K562 (cell line): ENCODE measurements at regions not wholly inside any gene's neighbourhood (a gene's known extent, or its start where the extent isn't known, plus 50 kb on each side); places are given as distances from the start of the nearest gene placed in this dataset.

Experiments used
- ATAC-seq: fragments of 200-7000 bp; cut with Tn5 transposase; 3 replicates; pipeline ENCODE4 v1.9.1; 2020; ENCODE audit warnings: moderate library complexity
- BruUV-seq: library from RNA; stranded (reverse); fragments of 400-500 nt; replicated peaks from 2 replicates; lab custom pipeline; 2021; lab: Mats Ljungman, UMichigan
- CTCF ChIA-PET: fragments of 300-600 bp; formaldehyde crosslinking; extraction: SDS; loops from one replicate; lab custom pipeline; 2021; ENCODE audit warnings: low intra/inter-chr PET ratio; lab: Yijun Ruan, JAX
- POLR2A ChIA-PET: fragments of 300-600, 350-650 bp; sonication (Branson Sonifier 250); formaldehyde crosslinking; extraction: SDS; loops from one replicate; lab custom pipeline; 2021; ENCODE audit warnings: antibody characterized with exemption, inconsistent platforms; lab: Yijun Ruan, JAX
- DNase-seq, 4 experiments: peaks; one replicate each; pipeline versions ENCODE4 v3.0.0 to v3.0.0-alpha.2; 2011 to 2018; ENCODE audit warnings: low spot score in 3 of 4, mixed read lengths in 3 of 4; ENCODE audit errors: extremely low read depth in 1 of 4
- FAIRE-seq: peaks from 2 replicates; lab custom pipeline; 2011; peaks lifted over from hg19 to GRCh38; lab: Jason Lieb, UNC
- H2AFZ ChIP-seq: 2 replicates; pipeline ENCODE4 v1.6.0; 2011; ENCODE audit warnings: low read depth, low read length, control low read depth, inconsistent platforms
- H3K27ac ChIP-seq: fragments of 200-600 bp; 3 replicates; pipeline ENCODE4 v1.8.0; 2011; ENCODE audit warnings: low read depth, mild to moderate bottlenecking, control low read depth, inconsistent platforms, low read length, moderate library complexity, mixed read lengths; ENCODE audit errors: extremely low read depth
- H3K27me3 ChIP-seq, 2 experiments: fragments of 300-600 bp in 1 of 2; 2 replicates in 1 of 2; 3 replicates in 1 of 2; pipeline versions ENCODE4 v1.6.0 to v1.8.0; 2011; ENCODE audit warnings: inconsistent platforms in 2 of 2, low read length in 2 of 2, mild to moderate bottlenecking in 1 of 2, mixed read lengths in 1 of 2, moderate library complexity in 1 of 2; ENCODE audit not compliant: control insufficient read depth in 2 of 2, insufficient read depth in 2 of 2
- H3K36me3 ChIP-seq: fragments of 300-600 bp; 3 replicates; pipeline ENCODE4 v1.8.0; 2011; ENCODE audit warnings: mild to moderate bottlenecking, low read length, inconsistent platforms; ENCODE audit not compliant: control insufficient read depth, insufficient read depth
- H3K4me1 ChIP-seq, 2 experiments: fragments of 200-600 bp in 1 of 2; replicated peaks in 1 of 2; 2 replicates in 1 of 2; 3 replicates in 1 of 2; pipeline versions ENCODE4 v1.5.1 to v1.8.0; 2011; ENCODE audit warnings: inconsistent platforms in 2 of 2, low read length in 2 of 2, mild to moderate bottlenecking in 1 of 2, mixed read lengths in 1 of 2, moderate library complexity in 1 of 2; ENCODE audit not compliant: control insufficient read depth in 2 of 2, insufficient read depth in 2 of 2
- H3K4me2 ChIP-seq: 2 replicates; pipeline ENCODE4 v1.6.1; 2011; ENCODE audit warnings: low read length, control low read depth, inconsistent platforms, mixed read lengths; ENCODE audit not compliant: insufficient read depth
- H3K4me3 ChIP-seq: fragments of 200-600 bp; sonication (generic), shearing (Covaris generic); 2 replicates; pipeline ENCODE4 v1.5.1; 2016; ENCODE audit warnings: control low read depth, inconsistent platforms
- H3K79me2 ChIP-seq: fragments of 200-600 bp; 3 replicates; pipeline ENCODE4 v1.8.0; 2011; ENCODE audit warnings: low read length, inconsistent platforms; ENCODE audit not compliant: control insufficient read depth, insufficient read depth
- H3K9ac ChIP-seq, 2 experiments: 2 replicates each; pipeline versions ENCODE4 v1.6.0 to v1.6.1; 2011; ENCODE audit warnings: low read depth in 2 of 2, low read length in 2 of 2, control low read depth in 1 of 2, inconsistent platforms in 1 of 2, mild to moderate bottlenecking in 1 of 2, mixed read lengths in 1 of 2; ENCODE audit not compliant: insufficient read depth in 1 of 2
- H3K9me1 ChIP-seq: one replicate; pipeline ENCODE4 v1.6.0; 2011; ENCODE audit warnings: inconsistent platforms, mild to moderate bottlenecking, low read length, moderate library complexity; ENCODE audit not compliant: control insufficient read depth, insufficient read depth
- H3K9me3 ChIP-seq: replicated peaks from 2 replicates; pipeline ENCODE4 v1.5.1; 2011; ENCODE audit warnings: low read depth, low read length, inconsistent platforms; ENCODE audit not compliant: control insufficient read depth, insufficient read depth
- H4K20me1 ChIP-seq: replicated peaks from 2 replicates; pipeline ENCODE4 v1.6.1; 2011; ENCODE audit warnings: low read length, inconsistent platforms, mixed read lengths; ENCODE audit not compliant: control insufficient read depth, insufficient read depth
- BRF1 ChIP-seq: IDR thresholded peaks from 3 replicates; pipeline ENCODE4 v1.6.1; 2011; ENCODE audit warnings: borderline replicate concordance, mild to moderate bottlenecking; ENCODE audit not compliant: insufficient read length; ENCODE audit errors: extremely low read depth
- KLF10 ChIP-seq: fragments of 250-450 bp; sonication (Bioruptor Pico); IDR thresholded peaks from 2 replicates; pipeline ENCODE4 v1.6.1; 2021; ENCODE audit warnings: matching md5 sums
- LARP7 ChIP-seq: fragments of 450-650 bp; IDR thresholded peaks from 2 replicates; pipeline ENCODE4 v1.6.1; 2016
- MCM5 ChIP-seq: fragments of 450-650 bp; IDR thresholded peaks from 2 replicates; pipeline ENCODE4 v1.6.1; 2016; ENCODE audit warnings: low read depth
- NFYB ChIP-seq: IDR thresholded peaks from 2 replicates; pipeline ENCODE4 v1.6.1; 2011; ENCODE audit warnings: mild to moderate bottlenecking, moderate library complexity; ENCODE audit not compliant: insufficient read length; ENCODE audit errors: extremely low read depth
- NR2F6 ChIP-seq: fragments of 450-650 bp; formaldehyde crosslinking; IDR thresholded peaks from 2 replicates; pipeline ENCODE4 v1.4.0; 2020; ENCODE audit warnings: mild to moderate bottlenecking
- POLR3A ChIP-seq: IDR thresholded peaks from 2 replicates; pipeline ENCODE4 v1.6.1; 2011; ENCODE audit warnings: borderline replicate concordance, mild to moderate bottlenecking, moderate library complexity; ENCODE audit not compliant: insufficient read length, insufficient read depth; ENCODE audit errors: extremely low read depth
- POU5F1 ChIP-seq: fragments of 150-350 bp; IDR thresholded peaks from 2 replicates; pipeline ENCODE4 v1.6.1; 2014; ENCODE audit warnings: borderline replicate concordance, low read length, low read depth, mild to moderate bottlenecking; ENCODE audit not compliant: partially characterized antibody
- SRSF9 ChIP-seq: fragments of 200-400 bp; formaldehyde crosslinking; IDR thresholded peaks from 2 replicates; pipeline ENCODE4 v1.6.1; 2017; ENCODE audit warnings: low read depth, low read length, borderline replicate concordance
- SUPT5H ChIP-seq: fragments of 450-650 bp; IDR thresholded peaks from 2 replicates; pipeline ENCODE4 v1.6.1; 2016
- TBL1XR1 ChIP-seq, 2 experiments: IDR thresholded peaks; 2 replicates each; pipeline ENCODE4 v1.6.1; 2012; ENCODE audit warnings: improper control_type of control experiment in 2 of 2, low read length in 2 of 2, mild to moderate bottlenecking in 1 of 2
- YBX1 ChIP-seq: fragments of 450-650 bp; IDR thresholded peaks from 2 replicates; pipeline ENCODE4 v1.7.1; 2016; ENCODE audit warnings: mild to moderate bottlenecking
- ZBTB33 ChIP-seq: sonication (generic); formaldehyde crosslinking; IDR thresholded peaks from 2 replicates; pipeline ENCODE4 v1.8.1; 2023; ENCODE audit warnings: mild to moderate bottlenecking, missing genetic modification reagents
- ZFX ChIP-seq: sonication (generic); formaldehyde crosslinking; IDR thresholded peaks from 2 replicates; pipeline ENCODE4 v1.8.0; 2022; ENCODE audit warnings: mild to moderate bottlenecking, missing genetic modification reagents, moderate library complexity
- ZNF253 ChIP-seq: fragments of 250-450 bp; sonication (Bioruptor Pico); conservative IDR thresholded peaks from 2 replicates; pipeline ENCODE4 v1.6.1; 2021; ENCODE audit warnings: mild to moderate bottlenecking
- ZNF354B ChIP-seq: fragments of 250-450 bp; sonication (Bioruptor Pico); IDR thresholded peaks from 2 replicates; pipeline ENCODE4 v1.4.0; 2020
- ZNF76 ChIP-seq: fragments of 250-450 bp; sonication (Bioruptor Pico); IDR thresholded peaks from 2 replicates; pipeline ENCODE4 v1.4.0; 2020; ENCODE audit warnings: mild to moderate bottlenecking, moderate library complexity, borderline replicate concordance
- in situ Hi-C: fragments of 300-500 bp; cut with MboI; formaldehyde crosslinking; loops from 4 replicates; pipeline ENCODE4 v1.15.0; 2018; ENCODE audit warnings: inconsistent platforms, mixed read lengths
- intact Hi-C: fragments of 100-400 bp; cut with micrococcal nuclease; formaldehyde crosslinking; loops from 2 replicates; pipeline ENCODE4 v1.14.2; 2022

- Histone ChIP-seq H3K9me1 (no peaks in the 10 kb centered on the region), H3K36me3 (no peaks in the 10 kb centered on the region), H3K27me3 (no peaks in the 10 kb centered on the region), H3K9ac (no peak overlapping the region), H3K4me3 (no peak overlapping the region), H3K4me1 (no peaks in the 10 kb centered on the region), H3K79me2 (no peaks in the 10 kb centered on the region), H3K9me3 (no peaks in the 10 kb centered on the region; the same call in none of the 2 replicates), H2AFZ (no peak overlapping the region), H3K4me2 (no peak overlapping the region), H3K27ac (no peak overlapping the region), H4K20me1 (no peaks in the 10 kb centered on the region)
- ATAC-seq (no peak), FAIRE-seq (no peak), DNase-seq (no peak)
- ChIA-PET CTCF (no interaction called here), POLR2A (no interaction called here)
- intact Hi-C loops (no loop called here), in situ Hi-C loops (no loop called here)
- no TSS peak for BruUV-seq
- TF ChIP-seq TBL1XR1 (IDR thresholded peaks at IDR 0.05; ENCODE audit: low read length in 2 of 2) (no peak), ZNF253 (no peak), NFYB (no peak), SUPT5H (no peak), LARP7 (no peak), ZBTB33 (CRISPR knock-in tag) (no peak), KLF10 (CRISPR knock-in tag) (no peak), ZNF354B (no peak), POLR3A (no peak), ZNF76 (no peak), YBX1 (no peak), MCM5 (no peak), ZFX (CRISPR knock-in tag) (no peak), POU5F1 (no peak), BRF1 (no peak), NR2F6 (CRISPR knock-in tag) (no peak), SRSF9 (no peak)
Observed at GRCh38 chr4:158038718-158039117, 134.1 kb downstream of the GASK1B start.
